ENCODE measurements at regions not wholly inside any gene's neighbourhood (a gene's known extent, or its start where the extent isn't known, plus 50 kb on each side); places are given as distances from the start of the nearest gene placed in this dataset.
A peak's percentile ranks its signal among the peaks of the same experiment; 100 is the strongest.

- Histone ChIP-seq H3K36me3 (ENCODE audit: insufficient read depth, low read length) (no peaks in the 10 kb centered on the region), H3K9ac (ENCODE audit: low read depth, low read length) (0 out of 2 replicates have a peak overlapping the region, but pooled peaks have one; percentile 2), H3K9me3 (ENCODE audit: control insufficient read depth, insufficient read depth, low read length) (no peaks in the 10 kb centered on the region), H3K4me1 (ENCODE audit: insufficient read depth, low read length) (peaks cover 43% of the 10 kb centered on the region)
Observed at GRCh38 chr1:244352156-244352830, 99.4 kb downstream of the ADSS2 start.

GRCh38 chr1:244353551-244354091 is 98.1 kb downstream of the ADSS2 start:
- peak overlapping the region; percentile 29 for H3K9ac ChIP-seq (ENCODE audit: low read depth, low read length)
- no peaks in the 10 kb centered on the region for H3K9me3 ChIP-seq (ENCODE audit: control insufficient read depth, insufficient read depth, low read length)
- no peaks in the 10 kb centered on the region for H3K36me3 ChIP-seq (ENCODE audit: insufficient read depth, low read length)
- peaks cover 43% of the 10 kb centered on the region for H3K4me1 ChIP-seq (ENCODE audit: insufficient read depth, low read length)

- Histone ChIP-seq H3K9me3 (ENCODE audit: control insufficient read depth, insufficient read depth, low read length) (no peaks in the 10 kb centered on the region), H3K4me1 (ENCODE audit: insufficient read depth, low read length) (peaks cover 36% of the 10 kb centered on the region), H3K36me3 (ENCODE audit: insufficient read depth, low read length) (no peaks in the 10 kb centered on the region), H3K9ac (ENCODE audit: low read depth, low read length) (no peak overlapping the region)
Observed at GRCh38 chr1:244354810-244355278, 96.9 kb downstream of the ADSS2 start.

GRCh38 chr1:244356376-244356775 is 95.3 kb downstream of the ADSS2 start:
- no peaks in the 10 kb centered on the region for H3K36me3 ChIP-seq (ENCODE audit: insufficient read depth, low read length)
- H3K4me1 ChIP-seq (ENCODE audit: insufficient read depth, low read length): peaks cover 34% of the 10 kb centered on the region
- H3K9me3 ChIP-seq (ENCODE audit: control insufficient read depth, insufficient read depth, low read length): no peaks in the 10 kb centered on the region
- H3K9ac ChIP-seq (ENCODE audit: low read depth, low read length): no peak overlapping the region
